ENCODE measurements at regions not wholly inside any gene's neighbourhood (a gene's known extent, or its start where the extent isn't known, plus 50 kb on each side); places are given as distances from the start of the nearest gene placed in this dataset.

GRCh38 chr20:1810926-1811620 lies 84.1 kb upstream of the SIRPA start:
- Histone ChIP-seq H3K4me3 (ENCODE audit: low read depth, low read length) (no peak overlapping the region), H3K27ac (ENCODE audit: low read depth, low read length) (peak overlapping the region; percentile 82; the same call in 1 of the 2 replicates), H2AFZ (ENCODE audit: low read length, unreplicated experiment) (no peak overlapping the region), H3K79me2 (ENCODE audit: control insufficient read depth, insufficient read depth, low read length, unreplicated experiment) (no peaks in the 10 kb centered on the region), H3K4me1 (ENCODE audit: control insufficient read depth, insufficient read depth, low read length, unreplicated experiment) (peaks cover 56% of the 10 kb centered on the region), H3K27me3 (ENCODE audit: insufficient read depth, low read length) (no peaks in the 10 kb centered on the region), H3K36me3 (ENCODE audit: insufficient read depth, low read length) (no peaks in the 10 kb centered on the region)

- no peaks in the 10 kb centered on the region for H3K36me3 ChIP-seq (ENCODE audit: insufficient read depth, low read length)
- H3K27ac ChIP-seq (ENCODE audit: low read depth, low read length) = peak overlapping the region; percentile 82; the same call in 1 of the 2 replicates
- H3K4me3 ChIP-seq (ENCODE audit: low read depth, low read length) = no peak overlapping the region
- H3K27me3 ChIP-seq (ENCODE audit: insufficient read depth, low read length) = no peaks in the 10 kb centered on the region
- peaks cover 51% of the 10 kb centered on the region for H3K4me1 ChIP-seq (ENCODE audit: control insufficient read depth, insufficient read depth, low read length, unreplicated experiment)
- H2AFZ ChIP-seq (ENCODE audit: low read length, unreplicated experiment) = no peak overlapping the region
- H3K79me2 ChIP-seq (ENCODE audit: control insufficient read depth, insufficient read depth, low read length, unreplicated experiment) = no peaks in the 10 kb centered on the region
Measured at GRCh38 chr20:1810572-1810925, 84.7 kb upstream of the SIRPA start.

GRCh38 chr20:1809611-1810510 lies 85.3 kb upstream of the SIRPA start:
- Histone ChIP-seq H3K4me1 (ENCODE audit: control insufficient read depth, insufficient read depth, low read length, unreplicated experiment) (peaks cover 51% of the 10 kb centered on the region), H3K27me3 (ENCODE audit: insufficient read depth, low read length) (no peaks in the 10 kb centered on the region), H3K79me2 (ENCODE audit: control insufficient read depth, insufficient read depth, low read length, unreplicated experiment) (no peaks in the 10 kb centered on the region), H3K27ac (ENCODE audit: low read depth, low read length) (peak overlapping the region; percentile 82), H3K4me3 (ENCODE audit: low read depth, low read length) (peak overlapping the region; percentile 29; the same call in 1 of the 2 replicates), H2AFZ (ENCODE audit: low read length, unreplicated experiment) (no peak overlapping the region), H3K36me3 (ENCODE audit: insufficient read depth, low read length) (no peaks in the 10 kb centered on the region)

- Histone ChIP-seq H2AFZ (ENCODE audit: low read length, unreplicated experiment) (no peak overlapping the region), H3K79me2 (ENCODE audit: control insufficient read depth, insufficient read depth, low read length, unreplicated experiment) (no peaks in the 10 kb centered on the region), H3K4me1 (ENCODE audit: control insufficient read depth, insufficient read depth, low read length, unreplicated experiment) (peaks cover 50% of the 10 kb centered on the region), H3K36me3 (ENCODE audit: insufficient read depth, low read length) (no peaks in the 10 kb centered on the region), H3K27ac (ENCODE audit: low read depth, low read length) (peak overlapping the region; percentile 82), H3K4me3 (ENCODE audit: low read depth, low read length) (peak overlapping the region; percentile 29; the same call in 1 of the 2 replicates), H3K27me3 (ENCODE audit: insufficient read depth, low read length) (no peaks in the 10 kb centered on the region)
Measured at GRCh38 chr20:1809131-1809572, 86.1 kb upstream of the SIRPA start.

- Histone ChIP-seq H3K27me3 (ENCODE audit: insufficient read depth, low read length) (no peaks in the 10 kb centered on the region), H3K27ac (ENCODE audit: low read depth, low read length) (no peak overlapping the region), H3K4me3 (ENCODE audit: low read depth, low read length) (no peak overlapping the region), H3K79me2 (ENCODE audit: control insufficient read depth, insufficient read depth, low read length, unreplicated experiment) (no peaks in the 10 kb centered on the region), H3K36me3 (ENCODE audit: insufficient read depth, low read length) (no peaks in the 10 kb centered on the region), H2AFZ (ENCODE audit: low read length, unreplicated experiment) (no peak overlapping the region), H3K4me1 (ENCODE audit: control insufficient read depth, insufficient read depth, low read length, unreplicated experiment) (peaks cover 40% of the 10 kb centered on the region)
Measured at GRCh38 chr20:1808101-1808500, 87.1 kb upstream of the SIRPA start.

GRCh38 chr20:1807394-1807793 lies 87.8 kb upstream of the SIRPA start:
- Histone ChIP-seq H3K79me2 (ENCODE audit: control insufficient read depth, insufficient read depth, low read length, unreplicated experiment) (no peaks in the 10 kb centered on the region), H2AFZ (ENCODE audit: low read length, unreplicated experiment) (no peak overlapping the region), H3K4me3 (ENCODE audit: low read depth, low read length) (no peak overlapping the region), H3K27me3 (ENCODE audit: insufficient read depth, low read length) (no peaks in the 10 kb centered on the region; the same call in 1 of the 2 replicates), H3K4me1 (ENCODE audit: control insufficient read depth, insufficient read depth, low read length, unreplicated experiment) (peaks cover 43% of the 10 kb centered on the region), H3K27ac (ENCODE audit: low read depth, low read length) (no peak overlapping the region), H3K36me3 (ENCODE audit: insufficient read depth, low read length) (no peaks in the 10 kb centered on the region)

GRCh38 chr20:1806456-1806855 lies 88.8 kb upstream of the SIRPA start:
- no peaks in the 10 kb centered on the region for H3K36me3 ChIP-seq (ENCODE audit: insufficient read depth, low read length)
- H3K27ac ChIP-seq (ENCODE audit: low read depth, low read length) = no peak overlapping the region
- H2AFZ ChIP-seq (ENCODE audit: low read length, unreplicated experiment) = no peak overlapping the region
- no peaks in the 10 kb centered on the region for H3K79me2 ChIP-seq (ENCODE audit: control insufficient read depth, insufficient read depth, low read length, unreplicated experiment)
- H3K27me3 ChIP-seq (ENCODE audit: insufficient read depth, low read length) = peaks cover 7% of the 10 kb centered on the region
- peaks cover 33% of the 10 kb centered on the region for H3K4me1 ChIP-seq (ENCODE audit: control insufficient read depth, insufficient read depth, low read length, unreplicated experiment)
- H3K4me3 ChIP-seq (ENCODE audit: low read depth, low read length) = no peak overlapping the region

- Histone ChIP-seq H2AFZ (ENCODE audit: low read length, unreplicated experiment) (no peak overlapping the region), H3K36me3 (ENCODE audit: insufficient read depth, low read length) (no peaks in the 10 kb centered on the region), H3K4me1 (ENCODE audit: control insufficient read depth, insufficient read depth, low read length, unreplicated experiment) (peaks cover 27% of the 10 kb centered on the region), H3K27me3 (ENCODE audit: insufficient read depth, low read length) (peaks cover 7% of the 10 kb centered on the region), H3K79me2 (ENCODE audit: control insufficient read depth, insufficient read depth, low read length, unreplicated experiment) (no peaks in the 10 kb centered on the region), H3K4me3 (ENCODE audit: low read depth, low read length) (no peak overlapping the region), H3K27ac (ENCODE audit: low read depth, low read length) (no peak overlapping the region)
Measured at GRCh38 chr20:1805816-1806215, 89.4 kb upstream of the SIRPA start.

GRCh38 chr20:1805161-1805581 lies 90.0 kb upstream of the SIRPA start:
- H3K79me2 ChIP-seq (ENCODE audit: control insufficient read depth, insufficient read depth, low read length, unreplicated experiment) = no peaks in the 10 kb centered on the region
- no peak overlapping the region for H2AFZ ChIP-seq (ENCODE audit: low read length, unreplicated experiment)
- H3K4me1 ChIP-seq (ENCODE audit: control insufficient read depth, insufficient read depth, low read length, unreplicated experiment) = peaks cover 20% of the 10 kb centered on the region
- no peak overlapping the region for H3K4me3 ChIP-seq (ENCODE audit: low read depth, low read length)
- H3K27ac ChIP-seq (ENCODE audit: low read depth, low read length) = no peak overlapping the region
- peaks cover 7% of the 10 kb centered on the region for H3K27me3 ChIP-seq (ENCODE audit: insufficient read depth, low read length)
- no peaks in the 10 kb centered on the region for H3K36me3 ChIP-seq (ENCODE audit: insufficient read depth, low read length)

- no peak overlapping the region for H3K4me3 ChIP-seq (ENCODE audit: low read depth, low read length)
- H3K4me1 ChIP-seq (ENCODE audit: control insufficient read depth, insufficient read depth, low read length, unreplicated experiment) = peaks cover 14% of the 10 kb centered on the region
- H3K27me3 ChIP-seq (ENCODE audit: insufficient read depth, low read length) = peaks cover 7% of the 10 kb centered on the region
- no peaks in the 10 kb centered on the region for H3K79me2 ChIP-seq (ENCODE audit: control insufficient read depth, insufficient read depth, low read length, unreplicated experiment)
- no peaks in the 10 kb centered on the region for H3K36me3 ChIP-seq (ENCODE audit: insufficient read depth, low read length)
- no peak overlapping the region for H3K27ac ChIP-seq (ENCODE audit: low read depth, low read length)
- H2AFZ ChIP-seq (ENCODE audit: low read length, unreplicated experiment) = no peak overlapping the region
Measured at GRCh38 chr20:1804554-1804956, 90.7 kb upstream of the SIRPA start.

Data from ACC112 (cell line).